HG03378 (cell line): ENCODE measurements at regions not wholly inside any gene's neighbourhood (a gene's known extent, or its start where the extent isn't known, plus 50 kb on each side); places are given as distances from the start of the nearest gene placed in this dataset.
A peak's percentile ranks its signal among the peaks of the same experiment; 100 is the strongest.

Experiments
- ATAC-seq: cut with Tn5 transposase; IDR thresholded peaks from one replicate; pipeline ENCODE4 v1.9.1; 2021; ENCODE audit warnings: mild to moderate bottlenecking, moderate library complexity; ENCODE audit not compliant: unreplicated experiment

DNA sequence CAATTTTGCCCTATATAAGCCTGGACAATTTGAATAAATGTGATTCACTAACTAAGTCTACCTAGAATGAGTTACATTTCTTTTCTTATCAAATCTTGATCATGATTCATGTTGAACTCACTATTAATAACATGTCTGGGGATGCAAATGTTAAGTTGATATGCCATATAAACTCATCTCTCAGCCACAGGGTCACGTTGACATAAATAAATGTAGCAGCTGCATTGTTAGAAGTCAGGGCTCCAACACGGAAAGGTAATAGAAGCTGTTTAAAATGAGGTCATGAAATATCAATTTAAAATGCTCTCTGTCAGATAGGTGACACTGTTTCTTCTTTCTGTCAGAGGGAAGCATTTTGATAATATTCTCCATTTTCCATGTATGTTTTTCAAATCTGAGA is 521.9 kb downstream of the CCDC85A start:
- no peak for ATAC-seq

DNA sequence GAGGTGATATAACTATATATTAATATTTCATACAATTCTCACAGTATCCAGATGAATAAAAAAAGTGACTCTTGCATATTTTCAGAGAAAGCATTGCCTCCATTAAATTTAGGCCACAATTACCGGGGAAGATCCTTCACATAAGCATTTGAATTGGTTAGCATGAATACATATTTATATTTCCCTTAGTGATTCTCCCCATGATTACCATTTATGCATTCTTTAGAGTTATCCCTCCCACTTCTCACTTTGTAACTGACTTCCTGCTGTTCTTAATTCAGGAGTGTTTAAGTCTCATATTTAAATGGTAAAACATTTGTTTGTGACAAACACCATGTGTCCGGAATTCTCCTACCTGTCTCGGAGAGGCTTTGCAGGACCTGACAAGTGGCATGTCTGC is 523.4 kb downstream of the CCDC85A start:
- ATAC-seq: no peak

DNA sequence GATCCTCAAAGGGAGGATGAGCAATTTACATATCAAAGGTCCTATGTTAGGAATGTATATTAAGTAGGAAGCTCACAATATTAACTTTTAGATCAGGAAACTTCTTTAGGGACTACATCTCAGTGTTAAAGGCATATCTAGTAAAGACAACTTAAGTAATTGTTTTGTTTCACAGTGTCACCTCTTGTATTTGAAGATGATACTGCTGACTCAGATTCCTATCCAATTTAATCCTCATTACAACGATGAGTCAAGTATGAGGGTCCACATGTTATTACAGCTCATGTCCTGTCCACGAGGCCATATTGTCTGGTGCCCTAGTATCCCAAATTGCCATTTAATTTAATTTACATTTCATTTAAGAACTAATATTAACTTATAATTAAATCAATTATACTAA is 523.9 kb downstream of the CCDC85A start:
- no peak for ATAC-seq

DNA sequence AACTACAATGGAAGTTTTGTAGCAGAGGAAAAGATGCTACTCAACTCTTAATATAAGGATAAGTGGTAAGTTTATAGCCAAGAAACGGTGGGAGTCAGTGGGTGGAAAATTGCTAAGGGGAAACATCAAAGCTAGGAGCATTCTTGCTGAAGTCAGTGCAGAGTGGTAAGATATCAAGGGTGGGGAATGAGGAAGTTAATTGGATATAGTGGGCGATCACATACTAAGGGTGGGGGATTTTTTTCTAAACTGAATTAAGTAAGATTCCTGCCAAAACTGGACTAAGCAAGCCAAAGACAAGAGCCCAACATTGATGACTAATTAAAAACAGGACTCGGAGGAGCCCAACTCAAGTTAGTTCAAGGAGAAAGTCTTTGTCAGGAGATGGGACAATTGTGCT is 525.4 kb downstream of the CCDC85A start:
- no peak for ATAC-seq

DNA sequence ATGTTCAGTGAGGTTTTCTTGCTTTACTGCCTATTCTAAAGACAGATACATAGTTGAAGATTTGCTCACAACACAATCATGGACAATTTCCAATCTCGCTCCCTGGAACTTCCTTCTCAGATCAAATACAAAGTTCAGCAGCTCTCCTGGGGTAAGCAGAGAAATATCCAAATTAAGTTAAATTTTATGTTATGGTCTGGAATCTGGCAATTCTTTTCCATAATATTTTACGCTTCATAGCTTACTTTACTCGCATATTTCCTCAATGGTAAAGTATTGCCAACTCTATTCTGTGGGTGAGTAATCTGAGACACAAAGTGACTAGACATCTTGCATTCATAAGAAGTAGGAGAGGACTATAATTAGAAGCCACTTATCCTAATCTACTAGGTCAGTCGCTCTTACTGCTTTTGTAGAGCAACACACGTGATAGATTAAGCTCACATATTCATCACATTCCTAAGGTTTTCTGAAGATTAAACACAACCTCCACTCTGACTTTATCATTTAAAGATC is 529.4 kb downstream of the CCDC85A start:
- ATAC-seq: no peak

DNA sequence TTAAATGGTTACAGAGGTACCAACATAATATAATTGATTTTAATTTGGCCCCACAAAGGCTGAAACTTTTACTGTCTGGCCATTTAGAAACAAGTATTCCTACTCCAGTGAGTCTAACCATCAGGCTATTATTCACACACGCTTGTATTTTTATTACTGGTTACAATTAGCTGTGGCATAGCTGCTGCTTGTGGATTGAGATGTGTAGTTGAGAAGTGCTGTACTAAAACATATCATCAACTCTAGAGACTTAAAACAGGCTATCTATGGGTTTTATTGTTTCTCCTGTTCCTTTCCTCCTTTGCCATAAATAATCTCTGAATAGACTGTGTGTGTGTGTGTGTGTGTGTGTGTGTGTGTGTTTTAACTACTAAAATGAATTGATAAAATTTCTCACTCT is 530.2 kb downstream of the CCDC85A start:
- no peak for ATAC-seq

DNA sequence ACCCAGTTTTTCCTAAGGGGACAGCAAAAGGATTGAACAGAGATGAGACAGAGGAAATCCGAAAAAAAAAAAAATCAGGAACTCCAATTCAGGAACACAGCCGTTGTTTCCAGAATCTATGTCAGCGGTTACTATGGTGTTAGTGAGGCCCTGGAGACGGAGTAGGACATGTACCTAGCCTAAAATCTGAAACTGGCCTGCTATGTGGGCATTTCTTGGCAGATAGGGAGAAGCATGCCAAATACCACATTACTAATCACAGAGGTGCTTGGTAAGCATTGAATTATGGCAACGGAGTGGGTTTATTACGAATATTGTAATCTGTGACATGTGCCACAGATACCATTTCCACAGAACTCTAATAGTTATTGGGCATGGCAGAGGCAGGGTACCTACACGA is 530.6 kb downstream of the CCDC85A start:
- no peak for ATAC-seq

DNA sequence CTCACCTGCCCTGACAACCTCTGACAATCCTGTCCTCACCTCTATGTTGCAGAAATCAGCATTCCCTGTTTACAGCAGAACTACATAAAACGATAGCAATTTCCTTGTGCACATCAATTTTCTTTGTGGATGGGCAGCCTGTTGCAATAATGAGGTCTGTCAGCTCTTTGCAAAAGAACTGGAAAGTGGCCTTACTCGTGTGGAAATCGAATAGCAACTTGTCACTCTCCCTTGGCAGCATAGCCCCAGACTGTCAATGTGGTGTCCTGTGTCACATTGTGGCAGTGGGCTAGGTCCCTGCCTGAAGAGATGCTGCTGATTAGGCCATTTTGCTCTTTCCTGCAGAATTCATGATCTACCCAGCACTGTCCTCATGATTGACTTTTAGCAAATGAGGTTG is 531.9 kb downstream of the CCDC85A start:
- no peak for ATAC-seq

DNA sequence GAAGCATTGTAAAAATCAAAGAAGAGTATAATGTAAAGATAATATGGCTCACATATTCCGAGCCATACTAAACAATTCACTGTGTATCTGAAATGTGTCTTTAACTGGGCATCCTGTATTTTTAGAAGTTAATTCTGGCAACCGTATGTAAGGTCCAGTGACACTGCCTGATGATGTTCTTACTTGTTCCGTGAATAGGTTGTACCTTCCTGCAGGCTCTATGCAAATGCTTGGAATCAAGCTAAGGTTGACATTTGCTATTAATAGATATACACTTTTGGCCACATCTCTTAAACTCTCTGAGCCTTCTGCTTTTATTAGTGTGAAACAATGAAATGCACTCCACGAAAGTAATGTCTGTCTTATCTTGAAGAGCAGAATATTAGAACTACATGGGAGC is 534.6 kb downstream of the CCDC85A start:
- no peak for ATAC-seq

DNA sequence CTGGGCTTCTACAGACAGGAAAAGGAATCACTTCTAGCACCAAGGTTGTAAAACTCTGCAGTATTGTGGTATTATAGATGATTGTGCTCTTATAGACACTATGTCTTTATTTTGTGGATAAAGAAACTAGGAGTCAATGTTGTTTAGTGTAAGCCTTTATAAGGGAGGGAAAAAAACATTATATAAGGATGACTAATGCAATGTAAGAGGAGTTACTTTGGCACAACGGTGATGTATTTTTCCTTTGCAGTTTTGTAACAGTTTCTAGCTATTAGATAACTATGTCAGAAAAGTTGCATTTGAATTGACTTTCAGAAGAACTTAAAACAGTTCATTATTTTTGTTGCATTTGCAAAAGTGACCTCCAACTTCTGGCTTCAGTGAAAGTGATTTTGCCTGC is 545.4 kb downstream of the CCDC85A start:
- ATAC-seq: no peak

DNA sequence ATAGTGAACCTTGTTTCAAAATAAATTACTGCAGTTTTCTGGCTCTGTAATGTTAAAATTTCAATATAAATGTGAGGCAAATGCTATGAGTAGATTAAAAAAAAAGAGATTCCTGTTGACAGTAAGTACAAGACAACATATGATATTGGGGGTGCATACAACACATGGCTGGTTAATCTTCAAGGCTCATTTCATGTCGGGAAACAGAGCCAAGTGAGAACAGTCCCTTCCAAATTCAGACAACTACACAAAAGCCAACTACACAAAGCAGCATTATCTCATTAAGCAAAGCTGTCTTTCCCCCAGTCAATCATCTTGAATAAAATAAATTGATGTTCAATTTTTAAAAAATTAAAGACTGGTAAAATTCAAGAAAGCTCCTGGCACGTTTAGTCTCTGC is 549.2 kb downstream of the CCDC85A start:
- ATAC-seq: no peak

DNA sequence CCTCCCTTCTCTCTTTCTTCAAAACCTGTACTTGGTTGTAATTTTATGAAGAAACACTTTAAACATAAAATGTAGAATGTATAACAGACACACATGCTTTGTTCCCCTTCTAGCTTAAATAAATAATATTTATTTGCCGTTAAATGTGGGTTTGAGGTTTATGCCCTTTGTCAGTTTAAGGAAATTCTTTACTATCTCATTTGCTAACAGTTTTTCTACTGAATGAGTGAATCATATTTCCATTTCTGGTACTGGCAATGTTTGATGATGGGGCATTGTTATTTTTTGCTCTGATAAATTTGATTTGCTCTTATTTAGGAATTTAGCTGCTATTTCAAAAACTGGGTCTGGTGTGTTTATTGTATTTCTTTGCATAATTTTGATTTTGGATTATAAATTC is 555.6 kb downstream of the CCDC85A start:
- ATAC-seq: no peak

DNA sequence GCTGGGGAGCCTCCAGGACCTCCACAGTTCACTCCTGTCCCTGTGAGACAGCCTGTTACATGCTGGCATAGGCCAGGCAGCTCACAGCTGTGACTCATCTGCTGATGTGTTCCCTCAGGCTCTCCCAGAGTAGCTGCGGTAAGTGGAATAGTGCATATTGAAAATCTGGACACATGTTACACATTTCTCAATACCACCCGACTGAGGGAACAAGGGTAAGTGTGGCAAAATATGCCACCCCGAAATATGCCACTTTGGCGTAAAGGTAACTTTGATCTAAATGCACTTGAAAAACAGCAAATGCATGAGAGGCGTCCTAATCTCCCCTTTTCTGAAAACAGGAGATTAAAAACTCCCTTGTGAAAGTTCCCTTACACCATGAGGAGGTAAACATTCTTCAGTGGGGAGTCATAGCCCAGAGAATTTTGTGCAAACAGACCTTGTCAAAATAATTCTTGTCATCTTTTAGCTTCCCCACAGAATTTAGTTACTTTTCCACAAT is 557.9 kb downstream of the CCDC85A start:
- ATAC-seq: no peak

DNA sequence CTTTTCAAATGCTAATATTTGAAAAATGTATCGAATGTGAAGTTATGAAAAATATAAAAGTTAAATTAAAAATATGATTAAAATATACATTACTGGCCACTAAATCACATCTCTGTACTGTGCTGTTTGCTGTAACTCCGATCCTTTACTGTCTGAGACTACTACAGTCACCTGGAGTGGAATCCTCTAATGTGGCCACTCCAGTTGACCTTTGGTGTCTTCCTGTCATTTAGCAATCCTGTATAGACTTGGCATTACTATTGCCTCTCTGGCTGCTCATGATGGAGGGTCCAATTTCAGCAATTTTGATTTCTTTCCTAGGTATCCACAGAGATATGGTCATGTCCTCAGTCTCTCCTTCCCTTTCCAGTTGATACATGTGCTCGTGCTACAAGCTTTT is 560.0 kb downstream of the CCDC85A start:
- ATAC-seq: no peak

DNA sequence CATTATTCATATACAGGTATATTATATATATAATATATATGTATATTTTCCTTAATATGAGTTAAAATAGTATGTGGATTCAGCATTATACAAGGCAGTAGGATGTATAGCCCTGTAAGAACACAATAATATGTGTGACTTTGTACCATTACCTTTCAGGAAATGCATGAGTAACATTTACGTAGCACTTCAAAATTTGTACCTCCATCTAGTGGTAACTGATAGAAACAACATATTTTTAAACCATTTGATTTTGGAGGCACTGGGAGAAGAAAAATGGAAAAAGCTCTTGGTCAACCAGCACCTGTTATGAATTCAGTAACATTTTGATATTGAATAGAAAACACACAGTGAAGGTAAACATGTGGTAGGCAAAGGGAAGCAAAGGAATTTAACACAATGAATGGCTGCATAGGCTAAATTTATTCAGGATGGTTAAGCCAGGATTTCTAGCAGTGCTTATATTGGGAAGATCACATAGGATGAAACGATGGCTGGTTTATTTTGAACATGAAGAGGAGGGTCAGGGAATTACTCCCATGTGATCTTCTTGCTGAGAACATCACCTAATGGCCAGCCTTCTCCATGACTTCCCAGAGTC is 565.5 kb downstream of the CCDC85A start:
- peak; percentile 71 for ATAC-seq

DNA sequence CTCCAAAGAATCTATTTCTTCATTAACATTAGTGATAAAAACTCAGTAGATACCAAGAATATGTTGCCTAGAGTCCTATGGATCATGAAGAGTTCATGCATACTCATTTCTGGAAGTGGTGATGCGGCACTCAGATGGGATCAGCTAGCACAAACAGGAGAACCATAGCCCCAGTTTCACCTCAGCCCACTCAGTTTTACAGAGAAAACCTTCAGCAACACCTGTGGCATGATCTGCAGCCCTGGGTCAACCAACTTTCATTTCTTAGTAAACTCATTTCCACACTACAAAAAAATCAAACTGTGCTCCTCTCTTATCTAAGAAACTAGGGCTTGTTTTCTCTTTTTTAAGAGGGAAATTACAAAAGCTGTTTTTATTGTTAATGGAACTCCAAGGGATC is 569.4 kb downstream of the CCDC85A start:
- ATAC-seq: no peak

DNA sequence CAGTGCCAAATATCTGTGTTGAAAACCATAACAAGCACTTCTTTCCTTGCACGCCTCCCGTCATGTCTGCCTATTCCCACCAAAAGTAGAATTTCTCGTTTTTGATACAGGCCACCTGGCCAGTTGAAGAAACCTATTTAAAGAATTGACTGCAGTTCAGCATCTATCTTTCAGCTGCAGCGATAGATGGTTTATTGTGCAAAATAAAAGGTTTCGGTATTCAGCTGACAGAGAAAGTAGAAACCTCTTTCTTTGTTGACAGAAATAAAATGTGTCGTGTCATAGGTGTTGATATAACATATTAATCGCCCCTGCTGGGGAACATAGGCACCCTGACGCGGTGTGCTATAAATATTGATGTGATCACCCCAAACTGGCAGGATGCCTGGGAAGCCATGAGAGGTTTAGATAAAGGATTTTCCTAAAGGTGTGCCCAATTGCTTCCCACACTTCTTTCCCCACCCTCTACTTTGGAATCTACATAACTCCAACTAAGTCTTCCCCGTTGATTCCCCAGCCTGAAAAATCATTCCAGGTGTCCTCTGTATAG is 570.4 kb downstream of the CCDC85A start:
- ATAC-seq: no peak

DNA sequence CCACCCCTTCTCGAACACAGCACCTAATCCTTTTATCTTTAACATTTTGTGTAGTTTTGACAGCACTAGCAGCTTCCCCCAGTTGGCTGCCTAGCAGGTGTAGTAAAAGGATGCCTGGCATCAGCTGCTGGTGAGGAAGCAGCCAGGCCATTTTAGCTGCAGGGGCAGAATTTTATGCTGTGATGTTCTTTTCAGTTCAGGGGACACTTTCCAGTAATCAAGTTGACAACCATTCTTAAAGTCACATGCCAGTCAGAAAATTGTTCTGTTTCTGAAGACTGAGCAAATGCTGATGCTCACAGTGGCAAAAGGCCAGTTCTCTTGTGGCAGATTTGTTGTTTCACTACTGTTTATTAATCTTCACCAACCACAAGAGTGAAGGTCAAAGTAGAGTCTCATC is 570.8 kb downstream of the CCDC85A start:
- ATAC-seq: no peak

DNA sequence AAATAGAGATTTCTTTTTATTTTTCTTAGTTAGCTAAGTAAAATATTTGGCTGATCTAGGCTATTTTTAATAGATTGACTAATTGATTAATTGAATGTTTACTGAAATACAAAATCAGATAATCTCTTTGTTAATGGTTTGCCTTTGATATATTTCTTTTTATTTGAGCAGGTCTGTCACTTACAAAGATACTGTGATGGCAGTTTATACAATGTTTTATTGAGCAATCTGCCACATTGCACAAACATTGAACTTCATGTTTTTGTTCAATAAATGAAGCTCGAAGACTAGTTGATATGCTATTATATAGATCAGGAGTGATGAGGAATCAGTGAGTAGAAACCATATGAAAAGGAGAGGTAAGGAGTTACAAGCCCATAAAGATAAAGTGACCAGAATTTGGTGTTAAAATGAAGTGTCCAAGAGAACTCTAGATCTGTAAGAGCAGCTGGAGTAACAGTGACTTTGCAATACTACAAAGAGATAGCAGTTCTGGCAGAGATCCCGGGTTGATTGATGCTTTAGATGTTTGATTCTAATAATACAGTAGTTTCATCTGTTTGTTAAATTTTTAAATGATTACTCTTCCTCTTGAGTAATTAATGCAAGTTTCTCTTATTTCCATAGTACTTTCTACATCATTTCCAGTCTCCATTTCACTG is 574.2 kb downstream of the CCDC85A start:
- ATAC-seq: no peak

DNA sequence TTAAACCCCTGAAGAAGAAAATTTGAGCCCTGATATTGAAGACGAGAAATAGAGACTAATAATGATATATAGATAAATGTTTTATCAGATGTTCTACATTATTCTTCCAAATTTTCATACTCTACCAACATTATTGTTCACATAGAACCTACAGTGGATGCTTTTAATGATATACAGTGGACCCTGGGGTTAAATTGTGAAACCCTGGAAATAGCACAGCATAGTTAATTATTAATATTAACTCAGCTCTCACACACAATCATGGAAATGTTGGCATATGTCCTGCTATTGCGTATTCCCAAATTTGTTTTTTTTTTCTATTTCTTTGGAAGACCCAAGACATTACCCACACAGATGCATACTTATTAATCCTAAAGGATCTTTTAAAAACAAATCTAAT is 579.9 kb downstream of the CCDC85A start:
- ATAC-seq: no peak

DNA sequence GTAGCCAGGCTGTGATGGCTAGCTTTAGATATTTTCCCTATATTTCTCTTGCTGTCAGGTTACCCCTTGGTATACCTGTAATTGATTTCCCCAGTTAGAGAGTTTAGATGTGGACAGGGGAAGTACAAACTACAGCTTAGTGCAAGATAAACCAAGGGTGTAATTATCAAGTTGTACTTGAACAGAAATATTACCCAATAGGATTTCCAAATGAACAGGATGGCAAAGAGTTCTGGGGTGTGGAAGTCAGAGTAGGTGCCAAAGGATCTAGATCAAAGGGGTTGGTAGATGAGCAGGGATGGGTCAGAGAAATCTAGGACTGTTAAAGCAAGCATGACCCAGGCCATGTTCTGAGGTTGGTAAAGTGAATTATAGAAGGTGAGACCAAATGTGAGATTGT is 585.2 kb downstream of the CCDC85A start:
- ATAC-seq: no peak

DNA sequence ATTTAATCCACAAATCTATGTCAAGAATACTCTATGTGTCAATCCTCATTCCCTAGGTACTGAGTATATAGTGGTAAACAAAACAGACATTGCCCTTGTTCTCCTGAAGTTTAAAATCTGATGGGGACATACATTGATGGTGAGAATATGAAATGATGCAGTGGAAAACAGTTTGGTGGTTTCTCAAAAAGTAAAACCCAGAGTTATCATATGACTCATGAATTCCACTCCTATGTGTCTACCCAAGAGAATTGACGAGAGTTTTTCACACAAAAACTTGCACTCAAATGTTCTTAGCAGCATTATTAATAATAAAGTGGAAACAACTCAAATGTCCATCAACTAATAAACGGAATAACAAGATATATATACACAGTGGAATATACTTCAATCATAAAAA is 586.7 kb downstream of the CCDC85A start:
- no peak for ATAC-seq
